Gastrocnemius medialis (tissue), 4 donors: ENCODE measurements at regions not wholly inside any gene's neighbourhood (a gene's known extent, or its start where the extent isn't known, plus 50 kb on each side); places are given as distances from the start of the nearest gene placed in this dataset.

Experiments
- ATAC-seq, 2 donors: fragments of 150-250 bp; one replicate each; pipeline ENCODE4 v1.9.1; 2016
- DNase-seq, 2 donors: peaks; one replicate each; pipeline ENCODE4 v3.0.0-alpha.2; 2019
- H3K27ac ChIP-seq, 4 donors: fragments of 200-600 bp; sonication (generic); 1 replicate in 1 of 4; 2 replicates in 3 of 4; pipeline ENCODE4 v1.5.1; 2016 to 2018; ENCODE audit warnings: mild to moderate bottlenecking in 2 of 4, moderate library complexity in 1 of 4
- H3K27me3 ChIP-seq, 3 donors: fragments of 200-600 bp; sonication (generic) in 2 of 3; 1 replicate in 1 of 3; 2 replicates in 2 of 3; pipeline versions ENCODE4 v1.5.1 to v1.6.0; 2016 to 2019; ENCODE audit warnings: mild to moderate bottlenecking in 1 of 3, moderate library complexity in 1 of 3
- H3K36me3 ChIP-seq, 2 donors: fragments of 200-600 bp; sonication (generic) in 1 of 2; one replicate each; pipeline ENCODE4 v1.5.1; 2017 to 2018
- H3K4me1 ChIP-seq, 2 donors: fragments of 200-600 bp; sonication (generic) in 1 of 2; one replicate each; pipeline ENCODE4 v1.5.1; 2016 to 2017; ENCODE audit warnings: mild to moderate bottlenecking in 2 of 2
- H3K4me3 ChIP-seq, 4 donors: fragments of 200-600 bp; sonication (generic) in 3 of 4; 1 replicate in 1 of 4; 2 replicates in 3 of 4; pipeline ENCODE4 v1.5.1; 2016 to 2019; ENCODE audit warnings: mild to moderate bottlenecking in 2 of 4
- H3K9me3 ChIP-seq, 3 donors: fragments of 200-600 bp; sonication (generic) in 2 of 3; 1 replicate in 1 of 3; 2 replicates in 2 of 3; pipeline ENCODE4 v1.5.1; 2016 to 2019
- POLR2A ChIP-seq, 2 donors: fragments of 450-650 bp; IDR thresholded peaks; one replicate each; pipeline ENCODE4 v1.6.1; 2017; ENCODE audit warnings: antibody characterized with exemption in 2 of 2, mild to moderate bottlenecking in 2 of 2, moderate library complexity in 2 of 2
- in situ Hi-C, 4 donors: fragments of 200-750 bp; cut with MboI; loops; one replicate each; pipeline versions ENCODE4 v1.15.0 to v1.8.0; 2017; ENCODE audit warnings: low sequenced_read_pairs in 4 of 4
- intact Hi-C: fragments of 100-400 bp; cut with DNase I; formaldehyde crosslinking; loops from one replicate; pipeline ENCODE4 v1.15.1; 2023; ENCODE audit warnings: low total_unique reads
- TF ChIP-seq, protein P1 (sequence below), 5 experiments: fragments of 450-650 bp in 3 of 5; fragments of 200-600 bp in 2 of 5; sonication (generic) in 2 of 5; IDR thresholded peaks in 4 of 5; conservative IDR thresholded peaks in 1 of 5; 1 replicate in 4 of 5; 2 replicates in 1 of 5; pipeline ENCODE4 v1.5.1; 2016 to 2019; ENCODE audit warnings: antibody characterized with exemption in 5 of 5, mild to moderate bottlenecking in 3 of 5, moderate library complexity in 3 of 5

DNA sequence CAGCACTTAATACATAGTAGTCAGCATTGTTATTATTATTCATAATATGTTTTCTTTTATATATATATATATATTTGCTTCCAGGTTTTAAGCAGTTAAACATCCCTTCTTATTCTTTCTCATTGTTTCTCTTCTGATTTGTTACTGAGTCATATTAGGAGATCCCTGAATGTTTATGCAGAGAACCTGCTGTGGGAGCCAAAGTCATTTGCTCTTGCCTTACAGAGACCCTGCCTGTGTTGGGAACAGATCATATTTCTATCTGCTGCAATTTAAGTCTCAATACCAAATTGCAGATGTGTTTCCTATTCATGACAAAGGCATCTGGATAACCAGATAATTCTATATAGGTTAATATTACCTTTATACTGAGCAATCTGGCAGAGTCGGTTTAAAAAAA lies 323.0 kb upstream of the UMPS start:
- no peak for ATAC-seq
- Histone ChIP-seq H3K36me3 (no peaks in the 10 kb centered on the region), H3K9me3 (no peaks in the 10 kb centered on the region), H3K4me3 (no peak overlapping the region), H3K27me3 (no peaks in the 10 kb centered on the region), H3K27ac (no peak overlapping the region), H3K4me1 (no peaks in the 10 kb centered on the region)
- in situ Hi-C loops (no loop called here), intact Hi-C loops (no loop called here)
- no peak for DNase-seq
- no peak for TF ChIP-seq POLR2A (IDR thresholded peaks at IDR 0.05)
- TF ChIP-seq, protein P1, sequence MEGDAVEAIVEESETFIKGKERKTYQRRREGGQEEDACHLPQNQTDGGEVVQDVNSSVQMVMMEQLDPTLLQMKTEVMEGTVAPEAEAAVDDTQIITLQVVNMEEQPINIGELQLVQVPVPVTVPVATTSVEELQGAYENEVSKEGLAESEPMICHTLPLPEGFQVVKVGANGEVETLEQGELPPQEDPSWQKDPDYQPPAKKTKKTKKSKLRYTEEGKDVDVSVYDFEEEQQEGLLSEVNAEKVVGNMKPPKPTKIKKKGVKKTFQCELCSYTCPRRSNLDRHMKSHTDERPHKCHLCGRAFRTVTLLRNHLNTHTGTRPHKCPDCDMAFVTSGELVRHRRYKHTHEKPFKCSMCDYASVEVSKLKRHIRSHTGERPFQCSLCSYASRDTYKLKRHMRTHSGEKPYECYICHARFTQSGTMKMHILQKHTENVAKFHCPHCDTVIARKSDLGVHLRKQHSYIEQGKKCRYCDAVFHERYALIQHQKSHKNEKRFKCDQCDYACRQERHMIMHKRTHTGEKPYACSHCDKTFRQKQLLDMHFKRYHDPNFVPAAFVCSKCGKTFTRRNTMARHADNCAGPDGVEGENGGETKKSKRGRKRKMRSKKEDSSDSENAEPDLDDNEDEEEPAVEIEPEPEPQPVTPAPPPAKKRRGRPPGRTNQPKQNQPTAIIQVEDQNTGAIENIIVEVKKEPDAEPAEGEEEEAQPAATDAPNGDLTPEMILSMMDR (IDR thresholded peaks at IDR 0.05 in 4 of 5, conservative IDR thresholded peaks at IDR 0.05 in 1 of 5), result no peak

DNA sequence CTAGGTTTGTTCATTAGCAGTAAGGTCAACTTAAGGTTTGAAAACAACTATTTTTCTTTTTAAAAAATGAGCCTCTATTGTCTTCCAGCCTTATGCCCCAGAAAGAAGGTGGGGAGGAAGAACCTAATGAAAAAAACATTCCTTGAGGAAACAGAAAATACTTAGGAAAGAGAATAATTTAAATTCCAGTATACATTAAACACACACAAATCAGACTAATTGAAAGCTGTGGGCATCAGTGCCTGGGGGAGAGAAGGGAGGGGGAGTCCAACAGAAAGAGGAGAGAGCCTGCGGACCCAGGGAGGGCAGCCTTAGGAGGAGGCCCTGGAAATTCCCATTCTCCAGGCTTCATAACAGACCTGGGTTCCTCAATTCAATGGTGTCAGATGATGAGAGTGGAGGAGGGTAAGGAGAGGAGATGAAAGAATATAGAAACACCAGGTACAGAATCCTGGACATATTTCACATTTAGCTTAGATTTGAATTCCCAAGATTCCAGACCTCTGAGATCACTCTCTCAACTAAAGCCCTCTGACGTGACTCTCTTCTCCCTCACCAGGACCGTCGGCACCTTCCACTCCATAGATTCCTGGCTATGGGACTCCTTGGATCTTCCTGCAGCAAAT lies 320.5 kb upstream of the UMPS start:
- intact Hi-C loops (no loop called here), in situ Hi-C loops (no loop called here)
- TF ChIP-seq, protein P1 (IDR thresholded peaks at IDR 0.05 in 4 of 5, conservative IDR thresholded peaks at IDR 0.05 in 1 of 5), result no peak
- no peak for TF ChIP-seq POLR2A (IDR thresholded peaks at IDR 0.05)
- peaks cover 0 to 13% of the 10 kb centered on the region in 2 donors for H3K36me3 ChIP-seq
- no peak for ATAC-seq
- H3K27ac ChIP-seq, result no peak overlapping the region
- DNase-seq, result no peak
- no peaks in the 10 kb centered on the region for H3K27me3 ChIP-seq
- H3K9me3 ChIP-seq, result no peaks in the 10 kb centered on the region
- H3K4me1 ChIP-seq, result no peaks in the 10 kb centered on the region
- no peak overlapping the region for H3K4me3 ChIP-seq

DNA sequence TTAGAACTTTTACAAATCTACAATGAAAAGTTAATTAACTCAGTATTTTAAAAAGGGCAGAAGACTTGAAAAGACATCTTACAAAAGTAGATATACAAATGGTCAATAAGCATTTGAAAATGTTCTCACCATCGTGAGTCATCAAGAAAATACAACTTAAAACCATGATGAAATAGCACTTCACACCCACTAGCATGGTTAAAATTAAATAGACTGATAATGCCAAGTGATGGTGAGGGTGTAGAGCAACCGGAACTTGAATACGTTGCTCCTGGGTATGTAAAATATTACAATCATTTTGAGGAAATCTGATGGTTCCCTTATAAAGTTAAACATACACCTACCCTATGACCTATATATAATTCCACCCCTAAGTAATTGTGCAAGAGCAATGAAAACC lies 319.8 kb upstream of the UMPS start:
- Histone ChIP-seq H3K36me3 (peaks cover 0 to 20% of the 10 kb centered on the region in 2 donors), H3K4me1 (no peaks in the 10 kb centered on the region), H3K4me3 (no peak overlapping the region), H3K27me3 (no peaks in the 10 kb centered on the region), H3K9me3 (no peaks in the 10 kb centered on the region), H3K27ac (no peak overlapping the region)
- intact Hi-C loops (no loop called here), in situ Hi-C loops (no loop called here)
- DNase-seq (no peak), ATAC-seq (no peak)
- TF ChIP-seq, protein P1 (IDR thresholded peaks at IDR 0.05 in 4 of 5, conservative IDR thresholded peaks at IDR 0.05 in 1 of 5), result no peak
- no peak for TF ChIP-seq POLR2A (IDR thresholded peaks at IDR 0.05)

DNA sequence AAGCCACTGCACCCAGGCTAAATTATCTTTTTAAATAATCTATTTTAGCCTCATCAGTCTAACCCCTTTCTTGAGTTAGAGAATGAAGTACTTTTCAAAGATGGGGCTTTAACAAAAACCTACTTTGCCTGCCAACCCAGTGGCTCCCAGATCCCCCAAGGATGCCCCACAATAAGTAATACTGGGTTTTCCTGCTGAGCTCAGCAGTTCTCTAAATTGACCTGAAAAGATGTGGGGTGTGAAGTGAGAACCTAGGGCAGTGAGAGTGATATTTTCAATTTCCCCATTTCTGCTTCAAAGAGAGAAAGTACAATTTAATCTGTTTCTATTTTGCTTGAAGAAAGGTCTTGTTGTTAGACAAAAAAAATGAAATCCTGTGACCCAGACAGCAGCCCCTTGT lies 318.5 kb upstream of the UMPS start:
- no peak for TF ChIP-seq POLR2A (IDR thresholded peaks at IDR 0.05)
- TF ChIP-seq, protein P1 (IDR thresholded peaks at IDR 0.05 in 4 of 5, conservative IDR thresholded peaks at IDR 0.05 in 1 of 5), result no peak
- Histone ChIP-seq H3K4me1 (no peaks in the 10 kb centered on the region), H3K36me3 (peaks cover 0 to 31% of the 10 kb centered on the region in 2 donors), H3K9me3 (no peaks in the 10 kb centered on the region), H3K27ac (no peak overlapping the region), H3K27me3 (no peaks in the 10 kb centered on the region), H3K4me3 (no peak overlapping the region)
- in situ Hi-C loops, result no loop called here
- no peak for ATAC-seq
- no peak for DNase-seq
- intact Hi-C loops, result no loop called here

DNA sequence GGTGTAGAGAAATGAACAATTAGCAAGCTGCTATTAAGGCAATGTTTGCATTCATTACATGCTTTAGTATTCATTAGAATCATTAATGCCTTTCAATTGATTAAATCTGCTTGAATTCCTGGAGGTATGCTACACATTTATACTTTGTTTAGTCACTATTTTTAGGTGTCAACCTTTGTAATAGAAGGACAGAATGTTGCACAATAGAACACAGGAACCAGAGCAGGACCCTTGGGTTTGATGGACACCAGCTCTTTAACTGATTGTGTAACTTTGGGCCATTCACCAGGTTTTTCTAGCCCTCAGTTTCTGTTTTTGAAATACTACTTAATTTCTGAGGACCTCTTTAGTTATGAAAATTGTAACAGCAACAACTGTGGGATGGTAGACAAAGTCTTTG lies 317.6 kb upstream of the UMPS start:
- intact Hi-C loops (no loop called here), in situ Hi-C loops (no loop called here)
- Histone ChIP-seq H3K36me3 (peaks cover 0 to 31% of the 10 kb centered on the region in 2 donors), H3K4me1 (no peaks in the 10 kb centered on the region), H3K27me3 (no peaks in the 10 kb centered on the region), H3K9me3 (no peaks in the 10 kb centered on the region), H3K27ac (no peak overlapping the region), H3K4me3 (no peak overlapping the region)
- TF ChIP-seq, protein P1 (IDR thresholded peaks at IDR 0.05 in 4 of 5, conservative IDR thresholded peaks at IDR 0.05 in 1 of 5), result no peak
- no peak for TF ChIP-seq POLR2A (IDR thresholded peaks at IDR 0.05)
- no peak for DNase-seq
- ATAC-seq, result no peak
